ENCODE measurements at regions not wholly inside any gene's neighbourhood (a gene's known extent, or its start where the extent isn't known, plus 50 kb on each side); places are given as distances from the start of the nearest gene placed in this dataset.
"Not testable (repeated sequence)": the region's sequence is repeated elsewhere in the genome, so short reads cannot be mapped to it uniquely, and the experiment has no call there.

DNA sequence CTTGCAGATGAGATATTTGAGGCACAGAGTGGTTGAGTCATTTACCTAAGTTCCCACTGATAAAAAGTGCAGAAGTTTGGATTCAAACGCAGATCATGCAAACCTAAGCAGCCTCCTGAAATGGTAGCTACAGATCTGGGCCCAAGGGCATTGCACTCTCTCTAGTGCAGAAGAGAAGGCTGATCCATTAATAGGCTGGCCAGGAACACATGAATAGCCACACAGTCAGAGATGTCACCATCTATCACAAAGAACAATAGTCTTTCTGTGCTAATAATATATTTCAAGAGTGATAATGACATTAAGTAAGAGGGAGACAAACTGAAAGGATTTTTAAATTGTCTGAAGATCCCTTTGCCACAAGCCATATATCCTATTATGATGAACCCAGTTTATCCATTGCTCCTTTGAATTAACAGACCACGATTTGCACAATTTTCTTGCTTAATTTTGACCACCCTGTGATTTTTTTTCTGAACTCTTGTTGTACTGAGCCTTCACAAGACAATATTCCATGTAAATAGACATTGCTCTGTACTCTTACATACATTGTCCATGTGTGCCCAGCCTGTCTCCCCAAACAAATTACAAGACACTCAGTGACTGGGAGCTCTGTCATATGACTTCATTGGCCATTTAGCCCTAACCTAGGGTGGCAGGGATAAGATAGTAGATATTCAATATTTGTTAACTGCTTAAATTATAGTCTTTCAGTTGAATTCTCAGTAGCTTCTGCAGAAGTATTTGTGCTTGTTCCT, 112.4 kb upstream of the RBPJ start:
- TF ChIP-seq, protein P1, sequence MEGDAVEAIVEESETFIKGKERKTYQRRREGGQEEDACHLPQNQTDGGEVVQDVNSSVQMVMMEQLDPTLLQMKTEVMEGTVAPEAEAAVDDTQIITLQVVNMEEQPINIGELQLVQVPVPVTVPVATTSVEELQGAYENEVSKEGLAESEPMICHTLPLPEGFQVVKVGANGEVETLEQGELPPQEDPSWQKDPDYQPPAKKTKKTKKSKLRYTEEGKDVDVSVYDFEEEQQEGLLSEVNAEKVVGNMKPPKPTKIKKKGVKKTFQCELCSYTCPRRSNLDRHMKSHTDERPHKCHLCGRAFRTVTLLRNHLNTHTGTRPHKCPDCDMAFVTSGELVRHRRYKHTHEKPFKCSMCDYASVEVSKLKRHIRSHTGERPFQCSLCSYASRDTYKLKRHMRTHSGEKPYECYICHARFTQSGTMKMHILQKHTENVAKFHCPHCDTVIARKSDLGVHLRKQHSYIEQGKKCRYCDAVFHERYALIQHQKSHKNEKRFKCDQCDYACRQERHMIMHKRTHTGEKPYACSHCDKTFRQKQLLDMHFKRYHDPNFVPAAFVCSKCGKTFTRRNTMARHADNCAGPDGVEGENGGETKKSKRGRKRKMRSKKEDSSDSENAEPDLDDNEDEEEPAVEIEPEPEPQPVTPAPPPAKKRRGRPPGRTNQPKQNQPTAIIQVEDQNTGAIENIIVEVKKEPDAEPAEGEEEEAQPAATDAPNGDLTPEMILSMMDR (IDR thresholded peaks at IDR 0.05; ENCODE audit: low read depth, low read length): no peak
- DNase-seq (ENCODE audit: extremely low read depth, low read depth): no peak

DNA sequence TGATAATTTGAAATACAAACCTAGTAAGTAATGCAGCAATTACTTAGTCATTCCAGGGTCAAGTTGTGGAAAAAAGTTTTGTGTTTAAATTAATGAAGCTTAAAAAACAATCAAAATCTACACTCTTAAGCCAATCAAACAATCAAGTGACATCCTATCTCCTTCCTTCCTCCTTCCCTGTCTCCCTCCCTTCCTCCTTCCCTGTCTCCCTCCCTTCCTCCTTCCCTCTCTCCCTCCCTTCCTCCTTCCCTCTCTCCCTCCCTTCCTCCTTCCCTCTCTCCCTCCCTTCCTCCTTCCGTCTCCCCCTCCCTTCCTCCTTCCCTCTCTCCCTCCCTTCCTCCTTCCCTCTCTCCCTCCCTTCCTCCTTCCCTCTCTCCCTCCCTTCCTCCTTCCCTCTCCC, 111.4 kb upstream of the RBPJ start:
- not testable (repeated sequence) for DNase-seq (ENCODE audit: extremely low read depth, low read depth)

DNA sequence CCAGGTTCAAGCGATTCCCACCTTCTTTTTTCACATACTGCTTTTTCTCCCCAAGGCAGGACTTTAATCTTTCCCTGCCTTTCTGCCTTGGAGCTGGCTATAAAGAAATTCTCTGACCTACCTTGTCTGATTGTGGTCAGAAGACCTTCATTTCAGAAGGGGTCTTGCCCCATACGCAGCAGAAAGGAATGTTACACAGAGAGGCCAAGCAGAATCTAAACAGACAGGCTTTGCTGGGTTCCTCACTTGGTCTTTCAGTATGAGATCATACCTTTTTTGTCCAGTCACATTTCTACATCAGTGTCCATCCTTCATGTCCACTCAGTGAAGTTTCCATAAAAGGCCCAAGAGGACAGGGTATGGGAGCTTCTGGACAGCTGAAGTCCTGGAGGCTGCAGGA, 108.3 kb upstream of the RBPJ start:
- DNase-seq (ENCODE audit: extremely low read depth, low read depth): no peak
- TF ChIP-seq, protein P1 (IDR thresholded peaks at IDR 0.05; ENCODE audit: low read depth, low read length): no peak

DNA sequence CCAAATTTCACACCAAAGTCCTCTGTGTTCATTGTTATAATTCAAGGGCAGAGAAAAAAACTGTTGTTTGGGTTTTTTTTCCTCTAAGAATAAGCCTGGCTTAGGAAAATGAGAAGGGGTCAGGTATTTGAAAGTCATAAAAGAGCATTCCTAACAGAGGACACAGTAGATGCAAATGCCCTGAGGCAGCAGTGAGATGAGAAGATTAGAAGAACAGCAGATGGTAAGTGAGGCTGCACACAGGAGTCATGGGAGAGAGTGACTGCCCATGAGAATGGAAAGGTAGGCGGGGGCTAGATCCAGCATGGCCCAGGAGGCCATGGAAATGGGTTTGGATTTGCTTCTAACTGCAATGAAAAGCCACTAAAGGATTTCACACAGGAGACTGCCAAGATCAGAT, 107.5 kb upstream of the RBPJ start:
- TF ChIP-seq, protein P1 (IDR thresholded peaks at IDR 0.05; ENCODE audit: low read depth, low read length): no peak
- no peak for DNase-seq (ENCODE audit: extremely low read depth, low read depth)

DNA sequence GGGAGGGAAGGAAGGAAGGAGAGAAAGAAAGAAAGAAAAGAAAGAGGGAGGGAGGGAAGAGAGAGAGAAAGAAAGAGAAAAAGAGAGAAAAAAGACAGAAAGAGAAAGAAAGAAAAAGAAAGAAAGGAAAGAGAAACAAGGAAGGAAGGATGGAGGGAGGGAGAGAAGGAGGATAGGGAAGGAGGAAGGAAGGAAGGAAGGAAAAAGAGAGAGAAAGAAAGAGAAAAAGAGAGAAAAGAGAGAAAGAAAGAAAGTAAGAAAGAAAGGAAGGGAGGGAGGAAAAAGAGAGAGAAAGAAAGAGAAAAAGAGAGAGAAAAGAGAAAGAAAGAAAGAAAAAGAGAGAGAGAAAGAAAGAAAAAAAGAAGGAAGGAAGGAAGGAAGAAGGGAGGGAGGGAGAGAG, 105.8 kb upstream of the RBPJ start:
- TF ChIP-seq, protein P1 (IDR thresholded peaks at IDR 0.05; ENCODE audit: low read depth, low read length): no peak
- DNase-seq (ENCODE audit: extremely low read depth, low read depth): no peak

DNA sequence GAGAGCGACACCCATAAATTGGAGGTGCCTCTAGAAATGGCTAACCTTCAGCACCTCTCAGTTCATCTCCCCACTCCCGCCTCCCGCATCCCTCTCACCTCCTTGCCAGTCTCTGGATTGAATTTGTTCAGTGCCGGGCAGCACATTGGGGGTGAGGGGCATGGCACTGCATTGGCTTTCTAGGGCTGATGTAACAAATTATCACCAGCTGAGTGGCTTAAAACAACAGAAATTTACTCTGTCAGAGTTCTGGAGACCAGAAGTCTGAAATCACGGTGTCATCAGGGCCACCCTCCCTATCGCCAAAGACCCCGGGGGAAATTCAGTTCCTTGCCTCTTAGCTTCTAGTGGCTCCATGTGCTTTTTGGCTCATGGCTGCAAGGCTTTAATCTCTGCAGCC, 105.1 kb upstream of the RBPJ start:
- DNase-seq (ENCODE audit: extremely low read depth, low read depth): no peak
- TF ChIP-seq, protein P1 (IDR thresholded peaks at IDR 0.05; ENCODE audit: low read depth, low read length): no peak

DNA sequence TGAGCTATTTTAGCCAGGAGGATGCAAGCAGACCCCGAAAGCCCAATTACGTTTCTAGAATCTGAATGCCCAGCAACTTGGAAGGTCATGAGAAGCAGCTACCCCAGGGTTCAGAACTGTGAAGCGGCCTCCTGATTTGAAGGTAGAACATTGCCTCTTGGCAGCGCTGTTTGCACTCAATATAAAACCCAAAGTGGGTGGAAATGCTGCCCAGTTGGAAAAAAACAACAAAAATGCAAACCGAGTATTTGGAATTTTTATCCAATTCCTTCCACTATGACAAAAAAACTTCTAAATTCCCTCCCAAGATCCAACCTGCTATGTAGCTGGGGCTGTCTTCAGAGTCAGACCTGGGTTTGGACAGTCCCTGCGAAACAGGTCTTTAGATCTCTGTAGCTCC, 103.3 kb upstream of the RBPJ start:
- DNase-seq (ENCODE audit: extremely low read depth, low read depth): no peak
- TF ChIP-seq, protein P1 (IDR thresholded peaks at IDR 0.05; ENCODE audit: low read depth, low read length): no peak
